ENCODE measurements at regions not wholly inside any gene's neighbourhood (a gene's known extent, or its start where the extent isn't known, plus 50 kb on each side); places are given as distances from the start of the nearest gene placed in this dataset.

DNA sequence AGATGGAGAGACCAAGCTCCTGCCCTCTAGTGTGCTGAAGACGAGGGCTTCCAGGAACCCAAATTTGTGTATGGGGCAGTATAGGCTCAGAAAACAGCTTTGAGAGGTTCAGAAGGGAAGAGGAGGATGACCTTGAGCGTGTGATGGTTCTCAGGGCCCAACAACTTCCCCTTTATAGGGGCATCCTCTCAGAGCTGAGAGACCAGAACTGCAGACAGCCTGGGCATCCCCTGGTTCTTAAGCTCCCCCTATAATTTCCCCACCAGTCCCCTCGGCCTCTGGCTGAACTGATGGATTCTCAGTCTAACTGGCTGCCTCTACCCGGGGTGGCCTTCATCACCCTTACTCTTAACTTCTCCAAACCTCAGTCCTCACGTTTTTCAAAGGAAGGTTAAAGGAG lies 167.5 kb downstream of the URI1 start:
- Histone ChIP-seq H3K14ac (ENCODE audit: insufficient read length) (no peak overlapping the region), H3K9ac (replicated peaks in 1 of 4; ENCODE audit: extremely low read depth in 1 of 4, low read depth in 3 of 4, low read length in 3 of 4) (no peak overlapping the region), H3K4me2 (ENCODE audit: insufficient read depth in 1 of 2, low read depth in 2 of 2, low read length in 2 of 2) (no peak overlapping the region), H3K36me3 (ENCODE audit: control insufficient read depth in 2 of 4, insufficient read depth in 4 of 4, low read length in 3 of 4) (no peaks in the 10 kb centered on the region), H2BK120ac (replicated peaks; ENCODE audit: low read depth, low read length) (no peak overlapping the region), H3K18ac (ENCODE audit: extremely low read depth, low read length) (no peak overlapping the region), H2BK5ac (ENCODE audit: low read depth, low read length) (no peak overlapping the region), H3K27me3 (replicated peaks in 1 of 4; ENCODE audit: control insufficient read depth in 3 of 4, extremely low read depth in 1 of 4, insufficient read depth in 3 of 4, low read length in 3 of 4) (no peaks in the 10 kb centered on the region), H2AFZ (ENCODE audit: low read length) (no peak overlapping the region), H4K20me1 (replicated peaks in 1 of 2; ENCODE audit: control insufficient read depth in 1 of 2, insufficient read depth in 2 of 2, low read length in 2 of 2) (no peaks in the 10 kb centered on the region), H2AK5ac (ENCODE audit: low read depth, low read length) (no peak overlapping the region), H4K91ac (replicated peaks; ENCODE audit: insufficient read length, low read length) (no peak overlapping the region), H3K79me2 (ENCODE audit: control insufficient read depth in 1 of 2, insufficient read depth in 2 of 2, low read length in 2 of 2) (no peaks in the 10 kb centered on the region), H3K79me1 (ENCODE audit: low read depth, low read length) (no peaks in the 10 kb centered on the region), H3K27ac (ENCODE audit: low read depth, low read length) (no peak overlapping the region), H3K56ac (replicated peaks; ENCODE audit: insufficient read length, low read depth, low read length) (no peak overlapping the region), H3K4me1 (replicated peaks in 1 of 4; ENCODE audit: control insufficient read depth in 3 of 4, insufficient read depth in 4 of 4, low read length in 3 of 4) (no peaks in the 10 kb centered on the region; a peak in 3 of 7 replicates), H3K23ac (ENCODE audit: insufficient read length) (no peak overlapping the region), H2BK15ac (ENCODE audit: low read length) (no peak overlapping the region), H3K4me3 (ENCODE audit: extremely low read depth in 1 of 4, insufficient read depth in 2 of 4, low read depth in 3 of 4, low read length in 4 of 4) (no peak overlapping the region), H2BK20ac (ENCODE audit: low read length) (no peak overlapping the region), H4K5ac (ENCODE audit: insufficient read length, low read depth, low read length) (no peak overlapping the region), H3K23me2 (ENCODE audit: low read depth, low read length) (no peaks in the 10 kb centered on the region), H2BK12ac (ENCODE audit: low read depth, low read length) (no peak overlapping the region), H3K9me3 (ENCODE audit: insufficient read depth in 2 of 2, low read depth in 1 of 2, low read length in 1 of 2) (no peaks in the 10 kb centered on the region), H3K4ac (replicated peaks; ENCODE audit: insufficient read length, low read depth, low read length) (no peak overlapping the region), H4K8ac (ENCODE audit: extremely low read depth, insufficient read depth, low read length) (no peak overlapping the region)
- DNase-seq (ENCODE audit: low read depth in 1 of 2, low spot score in 2 of 2) = no peak
- TF ChIP-seq SP4 (IDR thresholded peaks at IDR 0.05; ENCODE audit: low read length) (no peak), TEAD4 (IDR thresholded peaks at IDR 0.05; ENCODE audit: low read depth, low read length) (no peak), RBBP5 (IDR thresholded peaks at IDR 0.05; ENCODE audit: borderline replicate concordance, low read depth, low read length) (no peak), NRF1 (IDR thresholded peaks at IDR 0.05; ENCODE audit: low read depth, low read length) (no peak), RAD21 (IDR thresholded peaks at IDR 0.05 in 1 of 2, conservative IDR thresholded peaks at IDR 0.05 in 1 of 2; ENCODE audit: low read depth in 2 of 2, low read length in 2 of 2) (no peak), YY1 (IDR thresholded peaks at IDR 0.05; ENCODE audit: low read depth, low read length) (no peak), SP1 (IDR thresholded peaks at IDR 0.05; ENCODE audit: low read depth, low read length) (no peak)
- CTCF ChIA-PET (ENCODE audit: partially characterized antibody) = interaction anchor here (1.0 to 1.1 kb wide), 3 partner anchors 24 to 361 kb away, joined by 3 read pairs; no protein-coding TSS in a partner anchor
- 82% methylated on average over 5 of the region's 5 CpGs; no CpG with 5 or more reads in 1 of the 2 experiments for WGBS, 2 experiments (ENCODE audit: extremely low coverage in 1 of 2, insufficient coverage in 1 of 2, insufficient read length in 1 of 2, insufficient replicate concordance in 2 of 2, low coverage in 1 of 2, low lambda C conversion rate in 2 of 2, missing lambda C conversion rate in 1 of 2)
- POLR2A ChIA-PET (ENCODE audit: partially characterized antibody) = interaction anchor here (0.5 kb wide), 1 partner anchor 161 kb away, joined by 4 read pairs; no protein-coding TSS in a partner anchor
- no peak for FAIRE-seq

Data from H1 (cell line).